WERI-Rb-1 (cell line): ENCODE measurements at regions not wholly inside any gene's neighbourhood (a gene's known extent, or its start where the extent isn't known, plus 50 kb on each side); places are given as distances from the start of the nearest gene placed in this dataset.

Source experiments
- DNase-seq: peaks from one replicate; pipeline ENCODE4 v3.0.0-alpha.2; 2020
- H3K27ac ChIP-seq: fragments of 250-450 bp; sonication (Bioruptor Pico); 2 replicates; pipeline ENCODE4 v1.5.1; 2020; ENCODE audit warnings: mild to moderate bottlenecking, moderate library complexity
- H3K27me3 ChIP-seq: fragments of 250-450 bp; sonication (Bioruptor Pico); 2 replicates; pipeline ENCODE4 v1.5.1; 2021; ENCODE audit warnings: mild to moderate bottlenecking, low read depth, moderate library complexity; ENCODE audit not compliant: insufficient read depth, severe bottlenecking
- H3K36me3 ChIP-seq: fragments of 250-450 bp; sonication (Bioruptor Pico); 2 replicates; pipeline ENCODE4 v1.5.1; 2020; ENCODE audit warnings: mild to moderate bottlenecking, moderate library complexity
- H3K4me3 ChIP-seq: 2 replicates; pipeline ENCODE4 v1.5.1; 2011; ENCODE audit warnings: low read depth, mild to moderate bottlenecking, control low read depth, low read length
- H3K9me3 ChIP-seq: fragments of 250-450 bp; sonication (Bioruptor Pico); 2 replicates; pipeline ENCODE4 v1.5.1; 2021; ENCODE audit warnings: mild to moderate bottlenecking, moderate library complexity; ENCODE audit not compliant: severe bottlenecking
- CTCF ChIP-seq: IDR thresholded peaks from 2 replicates; pipeline ENCODE4 v1.5.1; 2011; ENCODE audit warnings: low read depth, mild to moderate bottlenecking, control low read depth, inconsistent platforms, low read length

GRCh38 chr11:95512682-95513081 lies 276.9 kb downstream of the FAM76B start:
- TF ChIP-seq CTCF = no peak
- no peaks in the 10 kb centered on the region for H3K27me3 ChIP-seq
- no peaks in the 10 kb centered on the region for H3K36me3 ChIP-seq
- no peak for DNase-seq
- no peaks in the 10 kb centered on the region for H3K9me3 ChIP-seq
- H3K4me3 ChIP-seq = no peak overlapping the region
- no peak overlapping the region for H3K27ac ChIP-seq

- Histone ChIP-seq H3K9me3 (no peaks in the 10 kb centered on the region), H3K36me3 (no peaks in the 10 kb centered on the region), H3K27me3 (no peaks in the 10 kb centered on the region), H3K27ac (no peak overlapping the region), H3K4me3 (no peak overlapping the region)
- no peak for DNase-seq
- TF ChIP-seq CTCF = no peak
These were observed 277.4 kb downstream of the FAM76B start for GRCh38 chr11:95512177-95512576.

GRCh38 chr11:95508219-95508890 lies 277.4 kb upstream of the SESN3 start:
- Histone ChIP-seq H3K27me3 (no peaks in the 10 kb centered on the region), H3K4me3 (no peak overlapping the region), H3K9me3 (no peaks in the 10 kb centered on the region), H3K27ac (no peak overlapping the region), H3K36me3 (no peaks in the 10 kb centered on the region)
- no peak for TF ChIP-seq CTCF
- DNase-seq = no peak

GRCh38 chr11:95507794-95508193 lies 276.8 kb upstream of the SESN3 start:
- Histone ChIP-seq H3K4me3 (no peak overlapping the region), H3K9me3 (no peaks in the 10 kb centered on the region), H3K36me3 (no peaks in the 10 kb centered on the region), H3K27me3 (no peaks in the 10 kb centered on the region), H3K27ac (no peak overlapping the region)
- TF ChIP-seq CTCF = peak; percentile 23; the same call in 1 of the 2 replicates
- no peak for DNase-seq

GRCh38 chr11:95506777-95507176 lies 275.8 kb upstream of the SESN3 start:
- Histone ChIP-seq H3K27me3 (no peaks in the 10 kb centered on the region), H3K36me3 (no peaks in the 10 kb centered on the region), H3K4me3 (no peak overlapping the region), H3K27ac (no peak overlapping the region), H3K9me3 (no peaks in the 10 kb centered on the region)
- no peak for TF ChIP-seq CTCF
- DNase-seq = no peak

- no peaks in the 10 kb centered on the region for H3K36me3 ChIP-seq
- no peak for DNase-seq
- H3K27me3 ChIP-seq = no peaks in the 10 kb centered on the region
- H3K9me3 ChIP-seq = no peaks in the 10 kb centered on the region
- H3K4me3 ChIP-seq = no peak overlapping the region
- no peak overlapping the region for H3K27ac ChIP-seq
- no peak for TF ChIP-seq CTCF
These were observed 275.0 kb upstream of the SESN3 start for GRCh38 chr11:95505927-95506426.
